ENCODE measurements at regions not wholly inside any gene's neighbourhood (a gene's known extent, or its start where the extent isn't known, plus 50 kb on each side); places are given as distances from the start of the nearest gene placed in this dataset.

DNA sequence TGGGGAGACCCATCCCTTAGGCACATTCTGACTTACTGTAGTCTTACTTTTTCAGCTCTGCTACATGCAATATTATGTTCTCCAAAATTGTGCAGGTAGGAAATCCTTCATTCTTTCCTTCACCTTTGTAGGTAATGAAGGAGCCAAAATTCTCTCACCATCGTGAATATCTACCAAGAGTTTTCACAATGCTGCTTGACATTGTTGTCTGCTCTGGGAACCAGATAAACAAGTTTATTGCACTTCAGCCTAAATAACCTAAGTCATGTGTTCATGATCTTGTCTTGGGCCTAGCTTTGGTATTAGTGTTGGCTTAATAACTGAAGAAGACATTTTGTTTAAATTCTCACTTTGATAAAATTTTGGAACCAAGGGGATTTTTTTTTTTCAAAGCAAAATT is 110.8 kb upstream of the ELAC2 start:
- TF ChIP-seq, protein P1, sequence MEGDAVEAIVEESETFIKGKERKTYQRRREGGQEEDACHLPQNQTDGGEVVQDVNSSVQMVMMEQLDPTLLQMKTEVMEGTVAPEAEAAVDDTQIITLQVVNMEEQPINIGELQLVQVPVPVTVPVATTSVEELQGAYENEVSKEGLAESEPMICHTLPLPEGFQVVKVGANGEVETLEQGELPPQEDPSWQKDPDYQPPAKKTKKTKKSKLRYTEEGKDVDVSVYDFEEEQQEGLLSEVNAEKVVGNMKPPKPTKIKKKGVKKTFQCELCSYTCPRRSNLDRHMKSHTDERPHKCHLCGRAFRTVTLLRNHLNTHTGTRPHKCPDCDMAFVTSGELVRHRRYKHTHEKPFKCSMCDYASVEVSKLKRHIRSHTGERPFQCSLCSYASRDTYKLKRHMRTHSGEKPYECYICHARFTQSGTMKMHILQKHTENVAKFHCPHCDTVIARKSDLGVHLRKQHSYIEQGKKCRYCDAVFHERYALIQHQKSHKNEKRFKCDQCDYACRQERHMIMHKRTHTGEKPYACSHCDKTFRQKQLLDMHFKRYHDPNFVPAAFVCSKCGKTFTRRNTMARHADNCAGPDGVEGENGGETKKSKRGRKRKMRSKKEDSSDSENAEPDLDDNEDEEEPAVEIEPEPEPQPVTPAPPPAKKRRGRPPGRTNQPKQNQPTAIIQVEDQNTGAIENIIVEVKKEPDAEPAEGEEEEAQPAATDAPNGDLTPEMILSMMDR (conservative IDR thresholded peaks at IDR 0.05 in 1 of 2, IDR thresholded peaks at IDR 0.05 in 1 of 2; ENCODE audit: low read depth in 1 of 2, low read length in 2 of 2) = no peak
- TF ChIP-seq EZH2 (IDR thresholded peaks at IDR 0.05; ENCODE audit: low read length, missing control alignments) = no peak
- Histone ChIP-seq H4K20me1 (ENCODE audit: control insufficient read depth, extremely low read depth, insufficient read depth, low read length) (no peaks in the 10 kb centered on the region), H3K27me3 (ENCODE audit: control insufficient read depth, insufficient read depth, low read length) (no peaks in the 10 kb centered on the region), H3K4me2 (ENCODE audit: extremely low read depth, insufficient read depth, low read length) (no peak overlapping the region), H3K27ac (ENCODE audit: insufficient read depth, low read length) (no peak overlapping the region), H3K4me3 (replicated peaks in 1 of 4; ENCODE audit: control extremely low read depth in 1 of 4, insufficient read depth in 1 of 4, low read depth in 3 of 4, low read length in 4 of 4) (no peak overlapping the region), H3K9me3 (ENCODE audit: control insufficient read depth, insufficient read depth, low read depth, low read length) (no peaks in the 10 kb centered on the region), H3K9ac (ENCODE audit: insufficient read depth, low read length) (no peak overlapping the region), H2AFZ (ENCODE audit: low read length) (no peak overlapping the region), H3K4me1 (ENCODE audit: control insufficient read depth, extremely low read depth, insufficient read depth, low read length) (no peaks in the 10 kb centered on the region), H3K36me3 (ENCODE audit: control insufficient read depth, insufficient read depth, low read length) (no peaks in the 10 kb centered on the region), H3K79me2 (ENCODE audit: control insufficient read depth, insufficient read depth, low read length) (no peaks in the 10 kb centered on the region)
- no peak for DNase-seq (ENCODE audit: low read depth in 2 of 2)

DNA sequence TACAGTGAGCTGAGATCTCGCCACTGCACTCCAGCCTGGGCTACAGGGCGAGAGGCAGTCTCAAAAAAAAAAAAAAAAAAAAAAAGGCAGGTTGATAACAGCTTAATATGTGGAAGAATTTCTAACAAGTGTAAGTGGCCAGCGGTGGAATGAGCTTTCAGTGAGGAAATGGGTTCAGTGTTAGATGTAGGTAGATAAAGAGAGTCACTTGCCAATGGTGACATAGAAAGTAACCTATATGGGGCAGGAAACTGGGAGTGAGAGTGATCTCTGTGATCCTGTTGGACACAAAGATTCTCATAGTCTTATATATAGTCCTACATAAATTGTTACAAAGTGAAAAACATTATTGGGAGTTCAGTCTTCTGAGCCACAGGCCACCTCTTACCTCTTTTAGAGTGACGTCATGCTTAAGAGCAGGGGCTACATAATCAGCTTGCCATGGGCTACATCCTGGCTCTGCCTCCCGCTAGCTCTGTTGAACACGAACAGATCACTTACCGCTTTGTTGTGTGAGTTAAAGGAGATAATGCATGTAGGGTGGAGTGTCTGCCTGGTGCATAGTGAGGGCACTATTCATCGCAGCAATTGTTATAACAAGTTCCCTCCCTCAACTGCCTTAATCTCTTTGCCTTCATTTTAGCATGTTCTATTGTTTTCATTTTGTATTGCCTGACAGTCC is 110.2 kb upstream of the ELAC2 start:
- Histone ChIP-seq H3K79me2 (ENCODE audit: control insufficient read depth, insufficient read depth, low read length) (no peaks in the 10 kb centered on the region), H3K9ac (ENCODE audit: insufficient read depth, low read length) (no peak overlapping the region), H4K20me1 (ENCODE audit: control insufficient read depth, extremely low read depth, insufficient read depth, low read length) (no peaks in the 10 kb centered on the region), H3K4me2 (ENCODE audit: extremely low read depth, insufficient read depth, low read length) (no peak overlapping the region), H3K9me3 (ENCODE audit: control insufficient read depth, insufficient read depth, low read depth, low read length) (no peaks in the 10 kb centered on the region), H3K36me3 (ENCODE audit: control insufficient read depth, insufficient read depth, low read length) (no peaks in the 10 kb centered on the region), H3K27me3 (ENCODE audit: control insufficient read depth, insufficient read depth, low read length) (no peaks in the 10 kb centered on the region), H3K4me3 (replicated peaks in 1 of 4; ENCODE audit: control extremely low read depth in 1 of 4, insufficient read depth in 1 of 4, low read depth in 3 of 4, low read length in 4 of 4) (no peak overlapping the region), H3K4me1 (ENCODE audit: control insufficient read depth, extremely low read depth, insufficient read depth, low read length) (no peaks in the 10 kb centered on the region), H2AFZ (ENCODE audit: low read length) (no peak overlapping the region), H3K27ac (ENCODE audit: insufficient read depth, low read length) (no peak overlapping the region)
- TF ChIP-seq EZH2 (IDR thresholded peaks at IDR 0.05; ENCODE audit: low read length, missing control alignments) = no peak
- TF ChIP-seq, protein P1 (conservative IDR thresholded peaks at IDR 0.05 in 1 of 2, IDR thresholded peaks at IDR 0.05 in 1 of 2; ENCODE audit: low read depth in 1 of 2, low read length in 2 of 2) = no peak
- no peak for DNase-seq (ENCODE audit: low read depth in 2 of 2)

DNA sequence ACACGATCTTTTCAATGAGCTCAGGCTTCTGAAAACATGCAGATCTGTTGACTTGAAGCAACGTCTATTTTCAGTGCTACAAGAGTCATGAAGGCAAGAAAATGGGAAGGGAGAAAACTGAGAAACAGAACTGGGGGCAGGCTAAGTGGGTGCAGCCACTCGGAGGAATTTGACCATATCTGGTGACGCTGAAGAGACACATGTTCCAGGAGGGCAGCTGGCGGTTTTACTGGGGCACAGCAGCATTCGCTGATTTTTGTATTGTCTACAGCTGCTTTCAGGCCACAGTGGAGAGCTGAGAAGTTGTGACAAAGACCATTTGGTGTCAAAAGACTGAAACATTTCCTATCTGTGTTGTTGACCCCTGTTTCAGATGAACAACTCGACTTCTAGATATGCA is 103.0 kb upstream of the ELAC2 start:
- no peak overlapping the region for H3K27ac ChIP-seq (ENCODE audit: insufficient read depth, low read length)
- no peak for TF ChIP-seq EZH2 (IDR thresholded peaks at IDR 0.05; ENCODE audit: low read length, missing control alignments)
- TF ChIP-seq, protein P1 (conservative IDR thresholded peaks at IDR 0.05 in 1 of 2, IDR thresholded peaks at IDR 0.05 in 1 of 2; ENCODE audit: low read depth in 1 of 2, low read length in 2 of 2) = no peak
- DNase-seq (ENCODE audit: low read depth in 2 of 2) = no peak

More for the DNA sequence above, 103.0 kb upstream of the ELAC2 start:
- H3K9ac ChIP-seq (ENCODE audit: insufficient read depth, low read length) = no peak overlapping the region
- no peaks in the 10 kb centered on the region for H4K20me1 ChIP-seq (ENCODE audit: control insufficient read depth, extremely low read depth, insufficient read depth, low read length)
- no peak overlapping the region for H3K4me3 ChIP-seq (replicated peaks in 1 of 4; ENCODE audit: control extremely low read depth in 1 of 4, insufficient read depth in 1 of 4, low read depth in 3 of 4, low read length in 4 of 4)
- H2AFZ ChIP-seq (ENCODE audit: low read length) = no peak overlapping the region
- H3K79me2 ChIP-seq (ENCODE audit: control insufficient read depth, insufficient read depth, low read length) = no peaks in the 10 kb centered on the region
- no peak overlapping the region for H3K4me2 ChIP-seq (ENCODE audit: extremely low read depth, insufficient read depth, low read length)
- no peaks in the 10 kb centered on the region for H3K27me3 ChIP-seq (ENCODE audit: control insufficient read depth, insufficient read depth, low read length)
- H3K9me3 ChIP-seq (ENCODE audit: control insufficient read depth, insufficient read depth, low read depth, low read length) = no peaks in the 10 kb centered on the region
- H3K4me1 ChIP-seq (ENCODE audit: control insufficient read depth, extremely low read depth, insufficient read depth, low read length) = no peaks in the 10 kb centered on the region
- H3K36me3 ChIP-seq (ENCODE audit: control insufficient read depth, insufficient read depth, low read length) = no peaks in the 10 kb centered on the region

All from fibroblast of lung (primary cell).